SK-N-SH (cell line): ENCODE measurements at regions not wholly inside any gene's neighbourhood (a gene's known extent, or its start where the extent isn't known, plus 50 kb on each side); places are given as distances from the start of the nearest gene placed in this dataset.
"Not testable (repeated sequence)": the region's sequence is repeated elsewhere in the genome, so short reads cannot be mapped to it uniquely, and the experiment has no call there.

Experiments used
- FOXJ3 ChIP-seq: sonication (generic); formaldehyde crosslinking; IDR thresholded peaks from 2 replicates; pipeline ENCODE4 v1.5.1; 2020; ENCODE audit warnings: mild to moderate bottlenecking, missing genetic modification reagents
- YY1 ChIP-seq: IDR thresholded peaks from 2 replicates; pipeline ENCODE4 v1.4.0; 2012; ENCODE audit warnings: low read depth, mild to moderate bottlenecking
- TF ChIP-seq, protein P1 (sequence below): fragments of 200-600 bp; sonication (generic); IDR thresholded peaks from 2 replicates; pipeline ENCODE4 v1.6.1; 2017; ENCODE audit warnings: antibody characterized with exemption, mild to moderate bottlenecking, moderate library complexity

DNA sequence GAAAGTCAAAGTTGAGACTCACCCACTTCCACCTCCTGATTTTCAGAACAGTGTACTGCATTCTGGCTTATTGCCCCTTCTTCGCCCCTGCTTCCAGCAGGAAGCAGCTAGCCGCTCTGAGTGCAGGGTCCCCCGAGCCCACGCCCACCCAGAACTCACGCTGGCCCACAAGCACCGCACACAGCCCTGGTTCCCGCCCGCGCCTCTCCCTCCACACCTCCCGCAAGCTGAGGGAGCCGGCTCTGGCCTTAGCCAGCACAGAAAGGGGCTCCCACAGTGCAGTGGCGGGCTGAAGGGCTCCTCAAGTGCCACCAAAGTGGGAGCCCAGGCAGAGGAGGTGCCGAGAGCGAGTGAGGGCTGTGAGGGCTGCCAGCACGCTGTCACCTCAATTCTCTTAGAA lies 657.7 kb upstream of the SPRY2 start:
- TF ChIP-seq, protein P1, sequence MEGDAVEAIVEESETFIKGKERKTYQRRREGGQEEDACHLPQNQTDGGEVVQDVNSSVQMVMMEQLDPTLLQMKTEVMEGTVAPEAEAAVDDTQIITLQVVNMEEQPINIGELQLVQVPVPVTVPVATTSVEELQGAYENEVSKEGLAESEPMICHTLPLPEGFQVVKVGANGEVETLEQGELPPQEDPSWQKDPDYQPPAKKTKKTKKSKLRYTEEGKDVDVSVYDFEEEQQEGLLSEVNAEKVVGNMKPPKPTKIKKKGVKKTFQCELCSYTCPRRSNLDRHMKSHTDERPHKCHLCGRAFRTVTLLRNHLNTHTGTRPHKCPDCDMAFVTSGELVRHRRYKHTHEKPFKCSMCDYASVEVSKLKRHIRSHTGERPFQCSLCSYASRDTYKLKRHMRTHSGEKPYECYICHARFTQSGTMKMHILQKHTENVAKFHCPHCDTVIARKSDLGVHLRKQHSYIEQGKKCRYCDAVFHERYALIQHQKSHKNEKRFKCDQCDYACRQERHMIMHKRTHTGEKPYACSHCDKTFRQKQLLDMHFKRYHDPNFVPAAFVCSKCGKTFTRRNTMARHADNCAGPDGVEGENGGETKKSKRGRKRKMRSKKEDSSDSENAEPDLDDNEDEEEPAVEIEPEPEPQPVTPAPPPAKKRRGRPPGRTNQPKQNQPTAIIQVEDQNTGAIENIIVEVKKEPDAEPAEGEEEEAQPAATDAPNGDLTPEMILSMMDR = not testable (repeated sequence)
- not testable (repeated sequence) for TF ChIP-seq YY1; FOXJ3 (CRISPR knock-in tag)
